RKO (cell line): ENCODE measurements at regions not wholly inside any gene's neighbourhood (a gene's known extent, or its start where the extent isn't known, plus 50 kb on each side); places are given as distances from the start of the nearest gene placed in this dataset.
"Not testable (repeated sequence)": the region's sequence is repeated elsewhere in the genome, so short reads cannot be mapped to it uniquely, and the experiment has no call there.

Source experiments
- DNase-seq: peaks from one replicate; pipeline ENCODE4 v3.0.0-alpha.2; 2016; ENCODE audit warnings: low spot score

- no peak for DNase-seq
These were observed 144.2 kb upstream of the RAPGEF2 start for GRCh38 chr4:158958489-158959270.

GRCh38 chr4:158962393-158962792, 140.5 kb upstream of the RAPGEF2 start:
- DNase-seq = no peak

DNA sequence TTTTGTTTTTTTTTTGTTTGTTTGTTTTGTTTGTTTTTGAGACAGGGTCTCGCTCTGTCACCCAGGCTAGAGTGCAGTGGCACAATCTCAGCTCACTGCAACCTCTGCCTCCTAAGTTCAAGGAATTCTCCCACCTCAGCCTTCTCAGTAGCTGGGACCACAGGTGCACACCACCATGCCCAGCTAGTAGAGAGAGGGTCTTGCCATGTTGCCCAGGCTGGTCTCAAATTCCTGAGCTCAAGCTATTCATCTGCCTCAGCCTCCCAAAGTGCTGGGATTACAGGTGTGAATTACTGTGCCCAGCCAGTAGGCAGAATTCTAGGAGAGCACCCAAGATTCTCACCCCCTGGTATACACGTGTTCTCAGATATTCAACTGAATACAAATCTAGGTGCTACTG, 139.6 kb upstream of the RAPGEF2 start:
- DNase-seq = not testable (repeated sequence)

- DNase-seq = no peak
These were observed 138.7 kb upstream of the RAPGEF2 start for GRCh38 chr4:158964114-158964727.

DNA sequence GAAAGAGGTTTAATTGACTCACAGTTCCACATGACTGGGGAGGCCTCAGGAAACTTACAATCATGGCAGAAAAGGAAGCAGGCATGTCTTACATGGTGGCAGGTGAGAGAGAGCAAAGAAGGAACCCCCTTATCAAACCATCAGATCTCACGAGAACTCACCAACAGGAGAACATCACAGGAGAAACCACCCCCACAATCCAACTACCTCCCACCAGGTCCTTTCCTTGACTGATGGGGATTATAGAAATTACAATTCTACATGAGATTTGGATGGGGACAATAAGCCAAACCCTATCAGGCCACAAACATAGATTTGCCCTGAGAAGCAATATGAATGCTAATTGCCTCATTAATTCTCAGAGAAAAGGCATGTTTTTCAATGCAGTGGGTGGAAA, 138.2 kb upstream of the RAPGEF2 start:
- DNase-seq = no peak

DNA sequence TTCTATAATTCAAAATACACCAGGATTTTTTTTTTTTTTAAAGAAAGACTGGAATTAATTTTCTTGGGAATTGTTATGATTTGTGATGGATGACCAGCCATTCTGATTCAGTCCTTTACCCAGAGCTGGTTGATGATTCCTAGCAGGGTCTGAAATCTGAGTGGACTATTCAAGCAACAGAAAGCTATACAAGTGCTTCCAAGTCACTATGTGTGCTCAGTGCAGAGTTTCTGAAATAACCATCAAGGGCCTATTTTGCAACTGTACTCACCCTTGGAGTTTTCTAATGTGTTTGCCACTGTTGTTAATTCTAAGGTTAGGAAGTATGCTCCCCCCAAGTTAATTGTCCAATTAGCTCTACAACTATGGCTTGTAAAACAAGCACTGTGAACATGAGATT, 137.7 kb upstream of the RAPGEF2 start:
- no peak for DNase-seq

- no peak for DNase-seq
These were observed 136.8 kb upstream of the RAPGEF2 start for GRCh38 chr4:158966091-158966490.

DNA sequence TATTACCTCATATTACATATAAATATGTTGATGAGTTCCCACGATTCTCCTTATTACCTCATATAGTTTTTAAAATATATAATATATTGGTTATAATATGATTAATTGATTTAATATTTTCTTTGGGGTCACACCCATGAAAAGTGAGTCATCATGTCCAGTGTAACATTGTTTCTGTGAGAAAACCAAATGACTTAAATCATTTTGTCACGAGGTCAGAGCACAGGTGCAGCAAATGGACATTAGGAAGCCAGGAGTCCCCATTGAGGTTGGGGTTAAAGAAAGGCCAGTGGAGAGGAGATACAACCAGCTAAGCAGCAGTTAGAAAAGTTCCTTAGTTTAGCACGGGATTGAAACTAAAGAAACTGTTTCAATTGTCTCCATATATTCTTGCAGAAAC, 133.9 kb upstream of the RAPGEF2 start:
- no peak for DNase-seq

DNA sequence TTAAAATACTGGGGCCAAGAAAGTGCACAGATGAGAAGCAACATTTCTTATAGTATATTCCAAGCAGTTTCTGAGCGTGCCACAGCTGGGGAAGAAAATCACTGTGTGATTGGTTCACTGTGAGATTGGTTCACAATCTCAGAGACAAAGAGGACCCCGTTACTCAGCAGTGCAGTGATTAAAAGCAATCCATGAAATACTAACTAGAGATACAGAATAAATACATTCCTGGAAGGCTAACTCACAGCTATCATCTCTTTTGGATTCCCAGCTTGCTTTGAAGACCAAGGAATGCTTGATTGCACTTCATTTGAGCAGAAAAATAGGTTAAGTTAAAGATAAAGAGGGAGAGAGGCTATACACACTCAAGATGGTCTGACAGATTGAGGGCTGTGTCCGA, 132.1 kb upstream of the RAPGEF2 start:
- no peak for DNase-seq

DNA sequence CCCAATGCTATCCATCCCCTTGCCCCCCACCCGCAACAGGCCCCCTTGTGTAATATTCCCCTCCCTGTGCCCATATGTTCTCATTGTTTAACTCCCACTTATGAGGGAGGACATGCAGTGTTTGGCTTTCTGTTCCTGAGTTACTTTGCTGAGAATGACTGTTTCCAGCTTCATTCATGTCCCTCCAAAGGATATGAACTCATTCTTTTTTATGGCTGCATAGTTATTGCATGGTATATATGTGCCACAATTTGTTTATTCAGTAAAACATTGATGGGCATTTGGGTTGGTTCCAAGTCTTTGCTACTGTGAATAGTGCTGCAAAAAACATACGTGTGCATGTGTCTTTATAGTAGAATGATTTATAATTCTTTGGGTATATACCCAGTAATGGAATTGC, 128.4 kb upstream of the RAPGEF2 start:
- not testable (repeated sequence) for DNase-seq

DNA sequence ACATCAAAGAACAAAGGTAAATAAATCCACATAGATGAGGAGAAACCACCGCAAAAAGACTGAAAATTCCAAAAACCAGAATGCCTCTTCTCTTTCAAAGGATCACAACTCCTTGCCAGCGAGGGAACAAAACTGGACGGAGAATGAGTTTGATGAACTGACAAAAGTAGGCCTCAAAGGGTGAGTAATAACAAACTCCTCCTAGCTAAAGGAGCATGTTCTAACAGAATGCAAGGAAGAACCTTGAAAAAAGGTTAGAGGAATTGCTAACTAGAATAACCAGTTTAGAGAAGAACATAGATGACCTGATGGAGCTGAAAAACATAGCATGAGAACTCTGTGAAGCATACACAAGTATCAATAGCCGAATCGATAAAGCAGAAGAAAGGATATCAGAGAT, 122.2 kb upstream of the RAPGEF2 start:
- not testable (repeated sequence) for DNase-seq

GRCh38 chr4:158991534-158992155, 111.2 kb upstream of the RAPGEF2 start:
- no peak for DNase-seq

GRCh38 chr4:158993891-158994290, 109.0 kb upstream of the RAPGEF2 start:
- no peak for DNase-seq

GRCh38 chr4:158995040-158995439, 107.8 kb upstream of the RAPGEF2 start:
- DNase-seq = no peak

DNA sequence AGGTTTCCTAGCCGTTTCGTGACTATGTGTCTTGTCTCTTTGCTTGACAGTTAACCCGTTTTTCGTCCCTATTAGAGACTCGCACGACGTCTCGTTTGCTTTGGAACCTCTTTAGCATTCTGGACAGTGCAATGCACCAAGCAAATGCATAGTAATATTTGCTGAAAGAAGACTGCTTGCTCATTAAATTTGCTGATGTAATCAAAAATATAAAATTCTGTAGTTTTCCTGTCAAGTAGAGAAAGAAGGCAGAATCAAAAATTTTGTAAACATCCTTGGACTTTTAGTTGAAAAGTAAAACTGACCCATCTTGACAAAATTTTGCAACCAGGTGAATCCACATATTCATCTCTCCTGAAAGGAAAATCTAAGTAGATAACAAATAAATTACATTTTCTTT, 106.9 kb upstream of the RAPGEF2 start:
- DNase-seq = no peak

DNA sequence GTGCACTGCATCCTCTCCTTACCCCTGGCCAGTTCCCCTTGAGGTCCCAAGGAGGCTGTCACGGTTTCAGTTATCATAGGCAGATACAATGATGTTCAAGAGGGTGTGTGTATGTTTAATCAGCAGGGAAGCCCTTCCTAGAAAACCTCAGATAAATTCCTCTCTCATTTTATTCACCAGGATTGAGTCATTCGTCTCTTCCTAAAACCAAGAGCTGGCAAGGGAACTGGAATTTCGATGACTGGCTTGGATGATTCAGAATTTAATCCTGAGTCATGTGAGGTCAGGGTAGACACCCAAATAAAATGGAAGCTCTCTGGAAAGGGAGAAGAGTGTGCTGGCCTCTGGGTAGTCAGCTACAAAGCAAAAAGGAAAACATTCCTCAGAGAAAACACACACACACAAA, 106.2 kb upstream of the RAPGEF2 start:
- peak; percentile 96 for DNase-seq

DNA sequence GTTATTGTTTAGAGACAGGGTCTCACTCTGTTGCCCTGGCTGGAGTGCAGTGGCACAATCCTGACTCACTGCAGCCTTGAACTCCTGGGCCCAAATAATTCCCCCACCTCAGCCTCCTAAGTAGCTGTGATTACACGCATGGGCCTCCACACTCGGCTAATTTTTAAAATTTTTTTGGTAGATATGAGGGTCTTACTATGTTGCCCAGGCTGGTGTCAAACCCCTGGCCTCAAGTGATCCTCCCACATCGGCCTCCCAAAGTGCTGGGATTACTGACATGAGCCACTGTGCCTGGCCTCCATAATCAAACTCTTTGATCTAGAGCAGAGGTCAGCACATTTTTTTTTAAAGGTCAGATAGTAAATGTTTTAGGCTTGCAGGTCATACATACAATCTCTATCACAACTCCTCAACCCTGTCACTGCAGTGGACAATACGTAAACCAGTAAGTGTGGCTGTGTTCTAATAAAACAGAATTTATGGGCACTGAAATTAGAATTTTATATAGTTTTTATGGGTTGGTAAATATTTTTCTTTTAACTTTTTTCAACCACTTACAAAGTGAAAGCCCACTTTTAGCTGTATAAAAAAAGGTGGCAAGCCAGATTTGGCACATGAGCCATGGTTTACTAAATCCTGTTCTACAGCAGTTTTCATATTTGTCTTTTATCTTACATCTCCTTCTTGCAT, 105.1 kb upstream of the RAPGEF2 start:
- no peak for DNase-seq

- peak; percentile 76 for DNase-seq
These were observed 104.3 kb upstream of the RAPGEF2 start for GRCh38 chr4:158998624-158999023.

DNA sequence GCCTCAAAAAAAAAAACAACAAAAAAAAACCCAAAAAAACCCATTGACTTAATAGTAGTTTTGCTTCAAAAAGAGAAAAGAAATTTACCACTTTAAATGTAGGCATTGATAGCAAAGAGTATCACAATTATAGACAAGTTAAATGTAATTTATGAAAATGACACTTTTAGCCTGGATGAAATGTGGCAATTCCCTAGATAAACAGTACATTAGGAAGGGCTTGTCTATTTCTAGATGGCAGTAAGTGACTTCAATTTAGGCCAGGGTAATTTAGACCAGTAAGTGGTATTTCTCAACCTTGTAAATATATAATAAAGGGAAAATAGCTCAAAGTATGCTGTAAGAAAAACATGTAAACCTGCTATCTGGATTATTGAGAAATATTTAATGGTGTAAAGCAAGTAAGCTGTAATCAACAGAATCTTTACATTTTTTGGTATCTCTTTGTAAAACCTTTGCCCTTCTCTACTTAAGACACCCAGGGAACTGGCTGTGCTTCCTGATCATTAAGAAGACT, 103.7 kb upstream of the RAPGEF2 start:
- DNase-seq = no peak

GRCh38 chr4:158999849-159000248, 103.0 kb upstream of the RAPGEF2 start:
- DNase-seq = no peak

DNA sequence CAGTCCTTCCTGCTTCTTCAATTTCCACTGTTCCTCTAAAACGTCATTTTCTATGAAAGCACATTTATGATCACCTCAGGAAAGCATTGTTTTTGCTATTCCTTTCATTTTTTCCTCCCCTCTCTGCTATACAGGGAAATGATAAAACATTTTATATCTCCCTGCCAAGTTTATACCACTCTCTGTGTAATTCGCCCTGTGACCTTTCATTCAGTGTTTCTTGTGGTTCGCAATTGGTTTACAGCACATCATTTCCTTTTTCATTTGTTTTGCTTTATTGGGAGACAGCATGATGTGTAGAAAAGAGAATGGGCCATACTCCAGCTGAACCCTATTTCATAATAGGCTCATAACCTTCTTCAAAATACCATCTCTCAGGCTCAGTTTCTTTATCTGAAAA, 99.9 kb upstream of the RAPGEF2 start:
- DNase-seq = no peak

- no peak for DNase-seq
These were observed 99.2 kb upstream of the RAPGEF2 start for GRCh38 chr4:159003420-159004253.
